Caco-2 (cell line): ENCODE measurements at regions not wholly inside any gene's neighbourhood (a gene's known extent, or its start where the extent isn't known, plus 50 kb on each side); places are given as distances from the start of the nearest gene placed in this dataset.

Experiments
- BruUV-seq: library from RNA; stranded (reverse); fragments of 400-500 nt; replicated peaks from 2 replicates; lab custom pipeline; 2021; lab: Mats Ljungman, UMichigan
- CTCF ChIA-PET: fragments of 300-600 bp; sonication (Branson Sonifier 250); formaldehyde crosslinking; loops from one replicate; lab custom pipeline; 2022; ENCODE audit warnings: antibody characterized with exemption; lab: Charles Lee
- POLR2A ChIA-PET: fragments of 300-600 bp; sonication (Branson Sonifier 250); formaldehyde crosslinking; loops from one replicate; lab custom pipeline; 2022; ENCODE audit warnings: antibody characterized with exemption; lab: Charles Lee
- DNase-seq, 2 experiments: peaks; one replicate each; pipeline versions ENCODE4 v3.0.0 to v3.0.0-alpha.2; 2020 to 2022
- H3K27me3 ChIP-seq: replicated peaks from 2 replicates; pipeline ENCODE4 v1.6.0; 2011; ENCODE audit warnings: low read length; ENCODE audit not compliant: control insufficient read depth, insufficient read depth
- H3K36me3 ChIP-seq: 2 replicates; pipeline ENCODE4 v1.5.1; 2011; ENCODE audit warnings: low read length; ENCODE audit not compliant: control insufficient read depth, insufficient read depth
- H3K4me1 ChIP-seq: fragments of 250-450 bp; sonication (Bioruptor Pico); 2 replicates; pipeline ENCODE4 v1.5.1; 2020; ENCODE audit warnings: mild to moderate bottlenecking
- H3K4me3 ChIP-seq: 2 replicates; pipeline ENCODE4 v1.5.1; 2011; ENCODE audit warnings: low read depth, mild to moderate bottlenecking, control low read depth, low read length
- H3K9me3 ChIP-seq: fragments of 250-450 bp; sonication (Bioruptor Pico); 2 replicates; pipeline ENCODE4 v1.5.1; 2020; ENCODE audit warnings: mild to moderate bottlenecking, moderate library complexity
- H3K27ac Mint-ChIP-seq: one replicate; pipeline ENCODE4 v1.8.0; 2022; ENCODE audit warnings: mixed read lengths; ENCODE audit not compliant: unreplicated experiment
- H3K27me3 Mint-ChIP-seq: one replicate; pipeline ENCODE4 v1.8.0; 2022; ENCODE audit warnings: mixed read lengths; ENCODE audit not compliant: insufficient read depth, unreplicated experiment
- H3K36me3 Mint-ChIP-seq: one replicate; pipeline ENCODE4 v1.8.0; 2022; ENCODE audit warnings: mild to moderate bottlenecking, mixed read lengths; ENCODE audit not compliant: insufficient read depth, unreplicated experiment
- H3K4me1 Mint-ChIP-seq: one replicate; pipeline ENCODE4 v1.8.0; 2022; ENCODE audit warnings: low read depth, mixed read lengths; ENCODE audit not compliant: unreplicated experiment
- H3K4me3 Mint-ChIP-seq: one replicate; pipeline ENCODE4 v1.8.0; 2022; ENCODE audit warnings: mild to moderate bottlenecking, moderate library complexity, mixed read lengths; ENCODE audit not compliant: unreplicated experiment
- H3K9me3 Mint-ChIP-seq: one replicate; pipeline ENCODE4 v1.8.0; 2022; ENCODE audit warnings: mixed read lengths; ENCODE audit not compliant: unreplicated experiment
- CTCF ChIP-seq, 2 experiments: fragments of 200-600 bp in 1 of 2; IDR thresholded peaks; 1 replicate in 1 of 2; 2 replicates in 1 of 2; pipeline versions ENCODE4 v1.5.1 to v1.8.0; 2011 to 2022; ENCODE audit warnings: antibody characterized with exemption in 1 of 2, control low read depth in 1 of 2, inconsistent platforms in 1 of 2, low read depth in 1 of 2, low read length in 1 of 2, mild to moderate bottlenecking in 1 of 2, moderate library complexity in 1 of 2; ENCODE audit not compliant: insufficient read depth in 1 of 2, severe bottlenecking in 1 of 2, unreplicated experiment in 1 of 2
- intact Hi-C: fragments of 100-400 bp; cut with micrococcal nuclease; formaldehyde crosslinking; loops from one replicate; pipeline ENCODE4 v1.10.0; 2022; ENCODE audit not compliant: unreplicated experiment

DNA sequence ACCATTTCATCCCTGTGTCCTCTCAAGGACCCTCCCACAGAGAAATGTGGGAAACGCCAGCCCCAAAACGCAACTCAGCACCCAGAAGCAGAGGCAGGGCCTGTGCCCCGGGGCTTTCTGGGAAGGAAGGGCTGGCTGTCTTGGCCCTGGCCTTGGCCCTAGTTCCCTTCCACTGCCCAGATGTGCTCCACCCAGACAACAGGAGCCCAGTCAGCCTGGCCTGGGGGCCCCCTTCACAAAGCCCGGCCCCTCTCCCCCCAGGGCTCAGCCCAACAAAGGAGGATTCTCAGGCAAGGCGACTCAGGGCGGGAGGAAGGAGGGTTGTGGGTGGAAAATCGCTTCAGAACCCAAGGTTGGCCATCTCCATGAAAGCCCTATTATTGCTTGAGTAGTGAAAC lies 82.5 kb downstream of the PJA1 start:
- Histone ChIP-seq H3K27me3 (no peaks in the 10 kb centered on the region), H3K4me1 (no peaks in the 10 kb centered on the region), H3K4me3 (no peak overlapping the region), H3K9me3 (no peaks in the 10 kb centered on the region), H3K36me3 (no peaks in the 10 kb centered on the region)
- no peak for TF ChIP-seq CTCF (IDR thresholded peaks at IDR 0.05; ENCODE audit: insufficient read depth in 1 of 2, low read depth in 1 of 2, low read length in 1 of 2, severe bottlenecking in 1 of 2, unreplicated experiment in 1 of 2)
- no TSS peak for BruUV-seq
- H3K36me3 Mint-ChIP-seq, result no peaks in the 10 kb centered on the region
- ChIA-PET POLR2A (no interaction called here), CTCF (no interaction called here)
- no peak overlapping the region for H3K4me3 Mint-ChIP-seq
- intact Hi-C loops, result no loop called here
- no peaks in the 10 kb centered on the region for H3K27me3 Mint-ChIP-seq
- H3K4me1 Mint-ChIP-seq, result no peaks in the 10 kb centered on the region
- no peak for DNase-seq
- no peak overlapping the region for H3K27ac Mint-ChIP-seq
- no peaks in the 10 kb centered on the region for H3K9me3 Mint-ChIP-seq

GRCh38 chrX:69082055-69082752 lies 83.0 kb downstream of the PJA1 start:
- Mint-ChIP-seq H3K9me3 (no peaks in the 10 kb centered on the region), H3K27ac (no peak overlapping the region), H3K27me3 (no peaks in the 10 kb centered on the region), H3K4me1 (no peaks in the 10 kb centered on the region), H3K36me3 (no peaks in the 10 kb centered on the region), H3K4me3 (no peak overlapping the region)
- no peaks in the 10 kb centered on the region for H3K9me3 ChIP-seq
- TF ChIP-seq CTCF (IDR thresholded peaks at IDR 0.05; ENCODE audit: insufficient read depth in 1 of 2, low read depth in 1 of 2, low read length in 1 of 2, severe bottlenecking in 1 of 2, unreplicated experiment in 1 of 2), result no peak
- no TSS peak for BruUV-seq
- H3K4me1 ChIP-seq, result no peaks in the 10 kb centered on the region
- no peaks in the 10 kb centered on the region for H3K36me3 ChIP-seq
- H3K27me3 ChIP-seq, result no peaks in the 10 kb centered on the region
- no peak for DNase-seq
- ChIA-PET POLR2A (no interaction called here), CTCF (no interaction called here)
- intact Hi-C loops, result no loop called here
- H3K4me3 ChIP-seq, result no peak overlapping the region

GRCh38 chrX:69080855-69081465 lies 84.3 kb downstream of the PJA1 start:
- Histone ChIP-seq H3K27me3 (no peaks in the 10 kb centered on the region), H3K4me1 (no peaks in the 10 kb centered on the region), H3K4me3 (no peak overlapping the region), H3K36me3 (no peaks in the 10 kb centered on the region), H3K9me3 (no peaks in the 10 kb centered on the region)
- no TSS peak for BruUV-seq
- POLR2A ChIA-PET, result no interaction called here
- CTCF ChIA-PET, result no interaction called here
- intact Hi-C loops, result no loop called here
- H3K36me3 Mint-ChIP-seq, result no peaks in the 10 kb centered on the region
- H3K4me3 Mint-ChIP-seq, result no peak overlapping the region
- no peaks in the 10 kb centered on the region for H3K4me1 Mint-ChIP-seq
- no peak for DNase-seq
- no peaks in the 10 kb centered on the region for H3K9me3 Mint-ChIP-seq
- no peak overlapping the region for H3K27ac Mint-ChIP-seq
- no peak for TF ChIP-seq CTCF (IDR thresholded peaks at IDR 0.05; ENCODE audit: insufficient read depth in 1 of 2, low read depth in 1 of 2, low read length in 1 of 2, severe bottlenecking in 1 of 2, unreplicated experiment in 1 of 2)
- H3K27me3 Mint-ChIP-seq, result no peaks in the 10 kb centered on the region
